ENCODE measurements at regions not wholly inside any gene's neighbourhood (a gene's known extent, or its start where the extent isn't known, plus 50 kb on each side); places are given as distances from the start of the nearest gene placed in this dataset.

DNA sequence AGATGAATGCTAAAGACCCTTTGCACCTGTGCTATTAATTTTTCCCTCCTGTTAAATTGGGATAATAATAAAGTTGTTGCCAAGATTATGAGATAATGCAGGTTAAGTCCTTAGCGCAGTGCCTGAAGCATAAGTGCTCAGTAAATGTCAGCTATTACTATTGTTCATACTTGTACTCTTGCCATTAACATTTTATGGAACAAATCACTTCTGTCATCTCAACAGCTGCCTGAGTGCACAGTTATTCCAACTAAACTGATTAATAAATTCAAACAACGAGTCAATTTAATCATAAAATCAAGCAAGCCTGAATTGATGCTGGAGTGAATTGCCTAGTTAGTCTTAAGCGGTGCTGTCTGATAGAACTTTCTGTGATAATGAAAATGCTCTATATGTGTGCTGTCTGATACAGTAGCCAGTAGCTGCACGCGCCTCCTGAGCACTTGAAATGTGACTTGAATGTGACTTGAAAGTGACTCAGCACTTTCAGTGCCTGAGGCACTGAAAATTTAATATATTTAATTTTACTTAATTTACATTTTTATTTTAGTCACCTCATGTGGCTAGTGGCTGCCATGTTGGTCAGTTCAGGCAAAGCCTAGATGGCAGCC is 198.7 kb upstream of the PFN2 start:
- TF ChIP-seq, protein P1, sequence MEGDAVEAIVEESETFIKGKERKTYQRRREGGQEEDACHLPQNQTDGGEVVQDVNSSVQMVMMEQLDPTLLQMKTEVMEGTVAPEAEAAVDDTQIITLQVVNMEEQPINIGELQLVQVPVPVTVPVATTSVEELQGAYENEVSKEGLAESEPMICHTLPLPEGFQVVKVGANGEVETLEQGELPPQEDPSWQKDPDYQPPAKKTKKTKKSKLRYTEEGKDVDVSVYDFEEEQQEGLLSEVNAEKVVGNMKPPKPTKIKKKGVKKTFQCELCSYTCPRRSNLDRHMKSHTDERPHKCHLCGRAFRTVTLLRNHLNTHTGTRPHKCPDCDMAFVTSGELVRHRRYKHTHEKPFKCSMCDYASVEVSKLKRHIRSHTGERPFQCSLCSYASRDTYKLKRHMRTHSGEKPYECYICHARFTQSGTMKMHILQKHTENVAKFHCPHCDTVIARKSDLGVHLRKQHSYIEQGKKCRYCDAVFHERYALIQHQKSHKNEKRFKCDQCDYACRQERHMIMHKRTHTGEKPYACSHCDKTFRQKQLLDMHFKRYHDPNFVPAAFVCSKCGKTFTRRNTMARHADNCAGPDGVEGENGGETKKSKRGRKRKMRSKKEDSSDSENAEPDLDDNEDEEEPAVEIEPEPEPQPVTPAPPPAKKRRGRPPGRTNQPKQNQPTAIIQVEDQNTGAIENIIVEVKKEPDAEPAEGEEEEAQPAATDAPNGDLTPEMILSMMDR (IDR thresholded peaks at IDR 0.05 in 2 of 3, conservative IDR thresholded peaks at IDR 0.05 in 1 of 3; ENCODE audit: control insufficient read depth in 2 of 3, extremely low read depth in 1 of 3, insufficient read depth in 1 of 3, low read depth in 3 of 3, low read length in 3 of 3), result no peak
- TF ChIP-seq POLR2A (IDR thresholded peaks at IDR 0.05; ENCODE audit: low read depth, low read length), result no peak
- TF ChIP-seq, protein P2, sequence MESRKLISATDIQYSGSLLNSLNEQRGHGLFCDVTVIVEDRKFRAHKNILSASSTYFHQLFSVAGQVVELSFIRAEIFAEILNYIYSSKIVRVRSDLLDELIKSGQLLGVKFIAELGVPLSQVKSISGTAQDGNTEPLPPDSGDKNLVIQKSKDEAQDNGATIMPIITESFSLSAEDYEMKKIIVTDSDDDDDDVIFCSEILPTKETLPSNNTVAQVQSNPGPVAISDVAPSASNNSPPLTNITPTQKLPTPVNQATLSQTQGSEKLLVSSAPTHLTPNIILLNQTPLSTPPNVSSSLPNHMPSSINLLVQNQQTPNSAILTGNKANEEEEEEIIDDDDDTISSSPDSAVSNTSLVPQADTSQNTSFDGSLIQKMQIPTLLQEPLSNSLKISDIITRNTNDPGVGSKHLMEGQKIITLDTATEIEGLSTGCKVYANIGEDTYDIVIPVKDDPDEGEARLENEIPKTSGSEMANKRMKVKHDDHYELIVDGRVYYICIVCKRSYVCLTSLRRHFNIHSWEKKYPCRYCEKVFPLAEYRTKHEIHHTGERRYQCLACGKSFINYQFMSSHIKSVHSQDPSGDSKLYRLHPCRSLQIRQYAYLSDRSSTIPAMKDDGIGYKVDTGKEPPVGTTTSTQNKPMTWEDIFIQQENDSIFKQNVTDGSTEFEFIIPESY (IDR thresholded peaks at IDR 0.05), result no peak
- no peak for TF ChIP-seq MYC (IDR thresholded peaks at IDR 0.05; ENCODE audit: insufficient read depth, insufficient read length, insufficient replicate concordance, low read length, severe bottlenecking)
- no peak for TF ChIP-seq SP1 (IDR thresholded peaks at IDR 0.05; ENCODE audit: low read depth, low read length)
- TF ChIP-seq CBFB (IDR thresholded peaks at IDR 0.05; ENCODE audit: low read depth), result no peak
- no peak for TF ChIP-seq CBX5 (IDR thresholded peaks at IDR 0.05; ENCODE audit: low read depth)
